ENCODE measurements at regions not wholly inside any gene's neighbourhood (a gene's known extent, or its start where the extent isn't known, plus 50 kb on each side); places are given as distances from the start of the nearest gene placed in this dataset.

DNA sequence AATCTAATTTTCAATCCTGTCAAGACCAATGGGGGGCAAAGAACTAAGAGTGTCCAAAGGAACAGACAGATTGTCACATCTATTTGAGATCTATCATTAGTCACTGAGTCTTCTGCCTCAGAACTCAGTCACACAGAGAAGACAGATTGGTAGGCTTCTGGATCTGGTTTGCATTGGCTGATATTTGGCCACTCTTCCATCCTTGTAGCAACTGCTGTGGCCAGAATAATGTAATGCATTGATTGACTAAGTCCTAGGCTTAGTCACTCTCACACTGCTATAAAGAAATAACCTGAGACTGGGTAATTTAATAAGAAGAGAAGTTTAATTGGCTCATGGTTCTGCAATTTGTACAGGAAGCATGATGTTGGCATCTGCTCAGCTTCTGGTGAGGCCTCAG, 458.5 kb downstream of the ACTL7B start:
- TF ChIP-seq CTCF (conservative IDR thresholded peaks at IDR 0.05; ENCODE audit: low read depth, low read length) (no peak), EZH2 (IDR thresholded peaks at IDR 0.05; ENCODE audit: low read length, unreplicated experiment) (no peak), EZH2phosphoT487 (IDR thresholded peaks at IDR 0.05; ENCODE audit: borderline replicate concordance, low read length) (no peak)
